PFSK-1 (cell line): ENCODE measurements at regions not wholly inside any gene's neighbourhood (a gene's known extent, or its start where the extent isn't known, plus 50 kb on each side); places are given as distances from the start of the nearest gene placed in this dataset.

Source experiments
- POLR2AphosphoS5 ChIP-seq: IDR thresholded peaks from 2 replicates; pipeline ENCODE4 v1.6.1; 2012; ENCODE audit warnings: low read depth, mild to moderate bottlenecking, control low read depth, low read length, moderate library complexity
- SIN3A ChIP-seq: IDR thresholded peaks from 2 replicates; pipeline ENCODE4 v1.6.1; 2012; ENCODE audit warnings: mild to moderate bottlenecking, low read length, moderate library complexity, borderline replicate concordance; ENCODE audit not compliant: insufficient read depth
- TAF1 ChIP-seq: IDR thresholded peaks from 2 replicates; pipeline ENCODE4 v1.6.1; 2012; ENCODE audit warnings: low read length, control low read depth, borderline replicate concordance; ENCODE audit not compliant: insufficient read depth

- TF ChIP-seq TAF1 (no peak), POLR2AphosphoS5 (no peak), SIN3A (no peak)
Observed at GRCh38 chr16:66156538-66156937, 210.0 kb upstream of the CDH5 start.
